ENCODE measurements at regions not wholly inside any gene's neighbourhood (a gene's known extent, or its start where the extent isn't known, plus 50 kb on each side); places are given as distances from the start of the nearest gene placed in this dataset.

GRCh38 chr5:128838623-128839022, 126.7 kb upstream of the SLC27A6 start:
- TF ChIP-seq, protein P1, sequence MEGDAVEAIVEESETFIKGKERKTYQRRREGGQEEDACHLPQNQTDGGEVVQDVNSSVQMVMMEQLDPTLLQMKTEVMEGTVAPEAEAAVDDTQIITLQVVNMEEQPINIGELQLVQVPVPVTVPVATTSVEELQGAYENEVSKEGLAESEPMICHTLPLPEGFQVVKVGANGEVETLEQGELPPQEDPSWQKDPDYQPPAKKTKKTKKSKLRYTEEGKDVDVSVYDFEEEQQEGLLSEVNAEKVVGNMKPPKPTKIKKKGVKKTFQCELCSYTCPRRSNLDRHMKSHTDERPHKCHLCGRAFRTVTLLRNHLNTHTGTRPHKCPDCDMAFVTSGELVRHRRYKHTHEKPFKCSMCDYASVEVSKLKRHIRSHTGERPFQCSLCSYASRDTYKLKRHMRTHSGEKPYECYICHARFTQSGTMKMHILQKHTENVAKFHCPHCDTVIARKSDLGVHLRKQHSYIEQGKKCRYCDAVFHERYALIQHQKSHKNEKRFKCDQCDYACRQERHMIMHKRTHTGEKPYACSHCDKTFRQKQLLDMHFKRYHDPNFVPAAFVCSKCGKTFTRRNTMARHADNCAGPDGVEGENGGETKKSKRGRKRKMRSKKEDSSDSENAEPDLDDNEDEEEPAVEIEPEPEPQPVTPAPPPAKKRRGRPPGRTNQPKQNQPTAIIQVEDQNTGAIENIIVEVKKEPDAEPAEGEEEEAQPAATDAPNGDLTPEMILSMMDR (IDR thresholded peaks at IDR 0.05): no peak
- TF ChIP-seq POLR2A (IDR thresholded peaks at IDR 0.05) (no peak), POLR2AphosphoS5 (IDR thresholded peaks at IDR 0.05) (no peak)
